ENCODE measurements at regions not wholly inside any gene's neighbourhood (a gene's known extent, or its start where the extent isn't known, plus 50 kb on each side); places are given as distances from the start of the nearest gene placed in this dataset.

- no peak for TF ChIP-seq POLR2A (IDR thresholded peaks at IDR 0.05)
- TF ChIP-seq, protein P1, sequence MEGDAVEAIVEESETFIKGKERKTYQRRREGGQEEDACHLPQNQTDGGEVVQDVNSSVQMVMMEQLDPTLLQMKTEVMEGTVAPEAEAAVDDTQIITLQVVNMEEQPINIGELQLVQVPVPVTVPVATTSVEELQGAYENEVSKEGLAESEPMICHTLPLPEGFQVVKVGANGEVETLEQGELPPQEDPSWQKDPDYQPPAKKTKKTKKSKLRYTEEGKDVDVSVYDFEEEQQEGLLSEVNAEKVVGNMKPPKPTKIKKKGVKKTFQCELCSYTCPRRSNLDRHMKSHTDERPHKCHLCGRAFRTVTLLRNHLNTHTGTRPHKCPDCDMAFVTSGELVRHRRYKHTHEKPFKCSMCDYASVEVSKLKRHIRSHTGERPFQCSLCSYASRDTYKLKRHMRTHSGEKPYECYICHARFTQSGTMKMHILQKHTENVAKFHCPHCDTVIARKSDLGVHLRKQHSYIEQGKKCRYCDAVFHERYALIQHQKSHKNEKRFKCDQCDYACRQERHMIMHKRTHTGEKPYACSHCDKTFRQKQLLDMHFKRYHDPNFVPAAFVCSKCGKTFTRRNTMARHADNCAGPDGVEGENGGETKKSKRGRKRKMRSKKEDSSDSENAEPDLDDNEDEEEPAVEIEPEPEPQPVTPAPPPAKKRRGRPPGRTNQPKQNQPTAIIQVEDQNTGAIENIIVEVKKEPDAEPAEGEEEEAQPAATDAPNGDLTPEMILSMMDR (IDR thresholded peaks at IDR 0.05), result no peak
Observed at GRCh38 chr15:85324202-85324601, 56.2 kb upstream of the AKAP13 start.

Data from thyroid gland (tissue), 4 donors.